HUES6 (cell line): ENCODE measurements at regions not wholly inside any gene's neighbourhood (a gene's known extent, or its start where the extent isn't known, plus 50 kb on each side); places are given as distances from the start of the nearest gene placed in this dataset.

ENCODE experiments used
- H3K27ac ChIP-seq: 2 replicates; pipeline ENCODE4 v1.7.0; 2013; ENCODE audit warnings: low read depth, mild to moderate bottlenecking, low read length, inconsistent platforms
- H3K27me3 ChIP-seq: 2 replicates; pipeline ENCODE4 v1.6.1; 2013; ENCODE audit warnings: low read length; ENCODE audit not compliant: control insufficient read depth, insufficient read depth
- H3K36me3 ChIP-seq: 2 replicates; pipeline ENCODE4 v1.6.1; 2013; ENCODE audit warnings: low read length; ENCODE audit not compliant: control insufficient read depth, insufficient read depth
- H3K4me1 ChIP-seq: 2 replicates; pipeline ENCODE4 v1.6.1; 2013; ENCODE audit warnings: low read length; ENCODE audit not compliant: control insufficient read depth, insufficient read depth
- H3K4me3 ChIP-seq: 2 replicates; pipeline ENCODE4 v1.5.1; 2013; ENCODE audit warnings: low read depth, low read length
- H3K9ac ChIP-seq: one replicate; pipeline ENCODE4 v1.6.1; 2013; ENCODE audit warnings: mild to moderate bottlenecking, low read length
- H3K9me3 ChIP-seq: 2 replicates; pipeline ENCODE4 v1.6.1; 2013; ENCODE audit warnings: low read depth, low read length; ENCODE audit not compliant: control insufficient read depth, insufficient read depth

GRCh38 chr4:125433453-125433852, 118.7 kb downstream of the FAT4 start:
- H3K4me3 ChIP-seq: no peak overlapping the region
- no peaks in the 10 kb centered on the region for H3K9me3 ChIP-seq
- no peak overlapping the region for H3K9ac ChIP-seq
- H3K4me1 ChIP-seq: peaks cover 8% of the 10 kb centered on the region; the same call in 1 of the 2 replicates
- no peak overlapping the region for H3K27ac ChIP-seq
- H3K27me3 ChIP-seq: no peaks in the 10 kb centered on the region
- H3K36me3 ChIP-seq: no peaks in the 10 kb centered on the region

- no peaks in the 10 kb centered on the region for H3K9me3 ChIP-seq
- H3K9ac ChIP-seq: no peak overlapping the region
- H3K27me3 ChIP-seq: no peaks in the 10 kb centered on the region
- H3K4me1 ChIP-seq: peaks cover 8% of the 10 kb centered on the region; the same call in 1 of the 2 replicates
- no peaks in the 10 kb centered on the region for H3K36me3 ChIP-seq
- H3K27ac ChIP-seq: no peak overlapping the region
- no peak overlapping the region for H3K4me3 ChIP-seq
These were observed 119.4 kb downstream of the FAT4 start for GRCh38 chr4:125434136-125434535.

GRCh38 chr4:125440814-125441213, 126.1 kb downstream of the FAT4 start:
- no peaks in the 10 kb centered on the region for H3K36me3 ChIP-seq
- no peak overlapping the region for H3K9ac ChIP-seq
- H3K4me3 ChIP-seq: no peak overlapping the region
- H3K27me3 ChIP-seq: no peaks in the 10 kb centered on the region
- no peaks in the 10 kb centered on the region for H3K9me3 ChIP-seq
- no peaks in the 10 kb centered on the region for H3K4me1 ChIP-seq
- no peak overlapping the region for H3K27ac ChIP-seq

GRCh38 chr4:125444166-125444565, 129.4 kb downstream of the FAT4 start:
- Histone ChIP-seq H3K9ac (no peak overlapping the region), H3K4me1 (no peaks in the 10 kb centered on the region), H3K27me3 (no peaks in the 10 kb centered on the region), H3K36me3 (no peaks in the 10 kb centered on the region), H3K4me3 (no peak overlapping the region), H3K27ac (no peak overlapping the region), H3K9me3 (no peaks in the 10 kb centered on the region)

- no peak overlapping the region for H3K27ac ChIP-seq
- no peaks in the 10 kb centered on the region for H3K36me3 ChIP-seq
- H3K4me3 ChIP-seq: no peak overlapping the region
These were observed 130.8 kb downstream of the FAT4 start for GRCh38 chr4:125445525-125445924.

GRCh38 chr4:125447551-125448290, 133.0 kb downstream of the FAT4 start:
- Histone ChIP-seq H3K27me3 (no peaks in the 10 kb centered on the region), H3K4me3 (no peak overlapping the region), H3K9ac (no peak overlapping the region), H3K4me1 (no peaks in the 10 kb centered on the region), H3K36me3 (no peaks in the 10 kb centered on the region), H3K9me3 (no peaks in the 10 kb centered on the region), H3K27ac (no peak overlapping the region)

More at GRCh38 chr4:125445525-125445924, 130.8 kb downstream of the FAT4 start:
- no peaks in the 10 kb centered on the region for H3K27me3 ChIP-seq
- H3K9ac ChIP-seq: no peak overlapping the region
- no peaks in the 10 kb centered on the region for H3K4me1 ChIP-seq
- no peaks in the 10 kb centered on the region for H3K9me3 ChIP-seq

GRCh38 chr4:125456075-125456474, 141.3 kb downstream of the FAT4 start:
- H3K9ac ChIP-seq: no peak overlapping the region
- no peak overlapping the region for H3K27ac ChIP-seq
- peaks cover 3% of the 10 kb centered on the region; the same call in 1 of the 2 replicates for H3K9me3 ChIP-seq
- no peaks in the 10 kb centered on the region for H3K27me3 ChIP-seq
- no peaks in the 10 kb centered on the region for H3K36me3 ChIP-seq
- no peak overlapping the region for H3K4me3 ChIP-seq
- peaks cover 5% of the 10 kb centered on the region; the same call in 1 of the 2 replicates for H3K4me1 ChIP-seq

- Histone ChIP-seq H3K36me3 (no peaks in the 10 kb centered on the region), H3K4me1 (peaks cover 18% of the 10 kb centered on the region), H3K27ac (no peak overlapping the region), H3K9ac (no peak overlapping the region), H3K27me3 (no peaks in the 10 kb centered on the region), H3K9me3 (peaks cover 3% of the 10 kb centered on the region; the same call in 1 of the 2 replicates), H3K4me3 (no peak overlapping the region)
These were observed 144.8 kb downstream of the FAT4 start for GRCh38 chr4:125459531-125459930.

GRCh38 chr4:125461676-125462363, 147.1 kb downstream of the FAT4 start:
- Histone ChIP-seq H3K27ac (peak overlapping the region; percentile 22; the same call in 1 of the 2 replicates), H3K27me3 (no peaks in the 10 kb centered on the region), H3K9me3 (peaks cover 3% of the 10 kb centered on the region; the same call in 1 of the 2 replicates), H3K4me3 (no peak overlapping the region), H3K36me3 (no peaks in the 10 kb centered on the region), H3K4me1 (peaks cover 18% of the 10 kb centered on the region), H3K9ac (no peak overlapping the region)

- Histone ChIP-seq H3K9ac (no peak overlapping the region), H3K27me3 (no peaks in the 10 kb centered on the region), H3K4me3 (no peak overlapping the region), H3K4me1 (peaks cover 18% of the 10 kb centered on the region), H3K9me3 (peaks cover 3% of the 10 kb centered on the region; the same call in 1 of the 2 replicates), H3K36me3 (no peaks in the 10 kb centered on the region), H3K27ac (no peak overlapping the region)
These were observed 149.4 kb downstream of the FAT4 start for GRCh38 chr4:125464146-125464545.

- no peaks in the 10 kb centered on the region for H3K4me1 ChIP-seq
- H3K9me3 ChIP-seq: no peaks in the 10 kb centered on the region
- no peaks in the 10 kb centered on the region for H3K27me3 ChIP-seq
- no peak overlapping the region for H3K4me3 ChIP-seq
- H3K27ac ChIP-seq: no peak overlapping the region
- no peak overlapping the region for H3K9ac ChIP-seq
- no peaks in the 10 kb centered on the region for H3K36me3 ChIP-seq
These were observed 166.7 kb downstream of the FAT4 start for GRCh38 chr4:125481334-125482045.
